ENCODE measurements at regions not wholly inside any gene's neighbourhood (a gene's known extent, or its start where the extent isn't known, plus 50 kb on each side); places are given as distances from the start of the nearest gene placed in this dataset.

DNA sequence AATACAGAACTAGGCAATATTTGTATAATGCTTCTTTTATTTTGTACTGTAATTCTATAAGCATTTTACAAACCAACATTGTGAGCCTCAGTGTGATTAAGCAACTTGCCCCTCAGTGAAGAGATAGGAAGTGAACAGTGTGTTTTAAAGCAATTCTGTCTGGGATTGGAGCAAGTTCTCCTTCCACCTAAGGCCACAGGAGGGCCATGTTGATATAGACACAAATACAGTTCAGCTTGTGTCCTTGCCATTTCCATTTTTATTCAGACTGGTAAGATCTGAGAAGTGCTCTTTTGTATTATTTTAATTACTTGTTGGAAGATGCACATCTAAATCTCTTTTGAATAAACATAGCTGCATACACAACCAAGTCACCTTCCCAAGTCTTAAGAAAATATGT is 416.3 kb upstream of the COBL start:
- DNase-seq (ENCODE audit: extremely low read depth in 1 of 2, low read depth in 1 of 2), result no peak

DNA sequence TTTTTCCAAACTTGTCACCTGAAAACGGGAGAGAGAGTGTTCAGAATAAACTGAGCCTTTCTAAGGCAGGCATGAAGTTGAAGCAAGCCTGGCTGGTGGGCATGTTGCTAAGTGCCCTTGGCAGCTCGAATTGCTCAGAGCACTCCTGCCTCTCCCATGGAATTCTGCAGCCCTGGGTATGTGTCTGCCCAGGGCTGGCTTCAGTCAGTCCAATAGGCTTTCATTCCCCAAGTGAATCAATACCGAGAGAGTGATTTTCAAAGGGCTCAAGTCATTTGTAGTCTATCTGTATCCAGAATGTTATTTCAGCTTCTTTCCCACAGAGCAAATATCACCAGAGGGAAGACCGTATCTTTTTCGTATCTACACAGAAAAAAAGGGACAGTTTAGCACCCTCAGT is 415.5 kb upstream of the COBL start:
- no peak for DNase-seq (ENCODE audit: extremely low read depth in 1 of 2, low read depth in 1 of 2)

DNA sequence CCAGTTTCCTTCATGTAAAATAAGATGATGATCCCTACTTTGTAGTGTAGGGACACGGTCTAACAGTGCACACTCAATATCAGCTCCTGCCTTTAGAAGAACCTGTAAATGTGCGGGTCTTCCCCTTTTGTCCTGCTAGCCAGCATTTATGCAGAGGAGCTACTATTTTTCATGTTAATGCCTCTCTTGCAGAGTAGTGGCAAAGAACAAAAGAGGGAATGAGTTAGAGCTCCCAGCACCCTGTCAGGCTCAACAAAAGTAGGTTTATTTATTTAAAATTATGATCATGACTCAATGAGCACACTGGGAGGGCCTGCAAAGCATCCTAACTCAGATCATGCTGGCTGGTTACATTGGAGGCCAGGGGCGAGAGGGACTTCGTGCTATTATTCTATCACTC is 414.5 kb upstream of the COBL start:
- DNase-seq (ENCODE audit: extremely low read depth in 1 of 2, low read depth in 1 of 2), result no peak

GRCh38 chr7:51727441-51727840 is 410.8 kb upstream of the COBL start:
- DNase-seq (ENCODE audit: extremely low read depth in 1 of 2, low read depth in 1 of 2), result no peak

- no peak for DNase-seq (ENCODE audit: extremely low read depth in 1 of 2, low read depth in 1 of 2)
Measured at GRCh38 chr7:51706851-51707250, 390.2 kb upstream of the COBL start.

DNA sequence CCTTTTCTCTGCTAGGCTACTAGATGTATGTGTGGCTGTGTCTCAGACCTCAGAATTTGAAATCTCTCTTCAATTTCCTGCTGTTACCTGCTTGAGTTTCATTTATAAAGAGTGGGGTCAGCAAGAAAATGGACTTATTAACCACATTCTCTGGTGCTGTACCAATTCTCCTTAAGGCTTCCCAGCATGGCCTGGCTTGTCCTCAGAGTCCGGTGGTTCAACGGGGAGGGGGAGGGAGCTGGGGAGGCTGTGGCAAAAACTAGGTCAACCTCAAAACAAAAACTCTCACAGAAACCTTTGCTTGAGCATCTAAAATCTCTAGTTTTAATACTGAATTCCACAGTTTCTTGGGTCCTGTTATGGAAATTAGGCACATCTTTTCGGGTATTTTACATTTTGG is 389.1 kb upstream of the COBL start:
- no peak for DNase-seq (ENCODE audit: extremely low read depth in 1 of 2, low read depth in 1 of 2)

DNA sequence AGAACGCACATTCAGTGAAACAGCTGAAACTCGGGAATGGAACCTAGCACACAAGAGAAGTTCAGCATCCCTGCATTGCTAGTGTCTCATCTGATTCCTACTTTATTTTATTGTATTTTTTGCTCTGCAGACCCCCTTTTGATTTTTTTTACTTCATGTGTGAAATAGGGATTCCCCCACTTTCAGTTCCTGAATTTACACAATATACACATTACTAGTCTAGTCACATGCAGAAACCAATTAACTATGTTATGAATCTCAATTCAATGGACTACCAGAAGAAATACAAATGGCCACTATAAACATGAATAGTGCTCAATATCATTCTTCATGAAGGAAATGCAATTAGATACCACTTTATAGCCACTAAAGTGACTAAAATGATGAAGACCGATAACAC is 386.1 kb upstream of the COBL start:
- no peak for DNase-seq (ENCODE audit: extremely low read depth in 1 of 2, low read depth in 1 of 2)

DNA sequence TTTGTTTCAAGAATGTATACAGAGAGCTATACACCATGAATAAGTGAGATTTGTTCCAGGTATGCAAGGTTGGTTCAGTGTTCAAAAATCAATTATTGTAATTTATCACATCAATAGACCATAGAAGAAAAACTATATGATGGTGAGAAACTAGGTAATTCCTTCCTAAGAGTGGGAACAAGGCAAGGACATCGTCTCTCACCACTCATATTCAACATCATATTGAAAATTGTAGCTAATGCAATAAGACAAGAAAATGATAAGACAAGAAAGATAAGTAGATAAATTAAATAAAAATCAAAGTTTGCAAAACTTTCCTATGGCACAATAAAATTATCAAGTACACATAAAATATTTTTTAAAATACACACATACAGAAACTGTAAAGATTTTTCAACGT is 385.3 kb upstream of the COBL start:
- DNase-seq (ENCODE audit: extremely low read depth in 1 of 2, low read depth in 1 of 2), result no peak

DNA sequence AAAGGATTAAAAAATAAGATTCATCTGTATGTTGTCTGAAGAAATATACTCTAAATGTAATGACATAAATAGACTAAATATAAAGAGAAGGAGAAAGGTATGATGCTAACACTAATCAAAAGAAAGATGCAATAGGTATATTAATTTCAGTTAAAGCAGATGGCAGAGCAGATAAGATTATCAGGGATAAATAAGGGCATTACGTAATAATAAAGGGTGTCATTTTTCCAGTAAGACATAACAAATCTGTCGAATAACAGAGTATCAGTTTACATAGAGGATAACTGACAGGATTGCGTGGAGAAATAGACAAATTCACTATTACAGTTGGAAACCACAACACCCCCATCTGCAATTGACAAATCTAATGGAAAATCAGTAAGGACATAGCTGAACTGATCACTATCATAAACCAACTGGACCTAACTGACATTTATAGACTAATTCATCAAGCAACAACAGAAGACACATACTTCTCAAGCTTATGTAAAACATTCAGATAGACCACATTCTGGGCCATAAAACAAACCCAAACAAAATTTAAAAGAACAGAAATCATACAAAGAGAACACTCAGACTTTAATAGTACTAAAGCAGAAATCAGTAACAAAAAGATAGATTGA is 384.1 kb upstream of the COBL start:
- no peak for DNase-seq (ENCODE audit: extremely low read depth in 1 of 2, low read depth in 1 of 2)

DNA sequence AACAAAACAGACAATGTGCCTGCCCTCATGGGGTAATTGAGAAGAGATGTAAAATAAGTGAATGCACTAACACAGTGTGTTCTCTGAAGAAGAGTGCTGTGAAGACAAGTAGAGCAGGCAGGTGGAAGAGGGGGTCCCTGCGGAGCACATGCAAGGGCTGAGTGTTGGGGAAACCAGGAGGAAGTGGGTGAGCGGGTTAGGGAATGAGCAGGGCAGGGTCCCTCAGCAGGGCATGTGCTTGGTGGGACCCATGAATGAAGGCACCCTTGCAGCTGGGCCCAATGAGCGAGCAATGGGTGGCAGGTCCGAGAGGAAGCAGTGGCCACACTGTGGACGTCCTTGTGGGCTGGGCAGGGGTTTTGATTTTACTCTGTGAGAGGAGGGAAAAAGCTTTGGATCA is 376.6 kb upstream of the COBL start:
- DNase-seq (ENCODE audit: extremely low read depth in 1 of 2, low read depth in 1 of 2), result no peak

- no peak for DNase-seq (ENCODE audit: extremely low read depth in 1 of 2, low read depth in 1 of 2)
Measured at GRCh38 chr7:51689547-51689946, 372.9 kb upstream of the COBL start.

GRCh38 chr7:51685794-51686193 is 369.2 kb upstream of the COBL start:
- DNase-seq (ENCODE audit: extremely low read depth in 1 of 2, low read depth in 1 of 2), result no peak

DNA sequence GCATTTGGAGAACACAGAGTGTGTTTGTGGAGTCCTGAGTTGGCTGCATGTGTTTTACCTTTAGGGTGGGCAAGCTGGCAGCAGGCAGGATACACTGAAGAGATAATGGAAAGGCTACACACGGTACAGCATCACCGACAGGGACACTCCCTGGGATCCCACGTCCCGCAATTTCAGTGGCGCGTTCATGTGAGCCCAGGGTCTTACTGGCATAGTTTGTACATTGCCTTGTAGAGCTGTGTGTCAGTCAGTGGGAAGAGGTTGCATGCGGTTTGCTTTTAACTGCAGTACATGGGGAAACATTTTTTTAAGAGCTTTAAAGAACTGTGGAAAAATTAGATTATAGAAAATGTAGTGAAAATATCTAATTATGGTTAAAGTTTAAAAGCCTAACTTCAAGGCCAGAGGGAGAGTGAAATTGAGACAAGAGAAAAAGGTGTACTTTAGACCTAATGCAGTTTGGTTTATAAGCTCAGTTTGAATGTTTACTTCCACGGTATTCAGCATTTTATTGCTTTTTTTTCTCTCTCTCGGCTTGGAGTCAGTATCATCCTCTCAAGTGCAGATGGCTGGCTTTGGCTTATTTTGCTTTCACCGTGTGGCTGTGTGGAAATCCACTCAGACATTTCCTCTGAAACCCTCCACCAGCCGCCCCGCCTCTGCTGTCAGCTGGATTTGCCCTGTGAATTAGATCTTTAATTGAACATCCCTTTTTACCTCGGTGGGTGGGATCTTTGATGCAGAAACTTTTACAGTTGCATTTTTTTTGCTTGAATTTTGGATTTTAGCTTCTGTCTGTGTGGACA is 364.2 kb upstream of the COBL start:
- no peak for DNase-seq (ENCODE audit: extremely low read depth in 1 of 2, low read depth in 1 of 2)

DNA sequence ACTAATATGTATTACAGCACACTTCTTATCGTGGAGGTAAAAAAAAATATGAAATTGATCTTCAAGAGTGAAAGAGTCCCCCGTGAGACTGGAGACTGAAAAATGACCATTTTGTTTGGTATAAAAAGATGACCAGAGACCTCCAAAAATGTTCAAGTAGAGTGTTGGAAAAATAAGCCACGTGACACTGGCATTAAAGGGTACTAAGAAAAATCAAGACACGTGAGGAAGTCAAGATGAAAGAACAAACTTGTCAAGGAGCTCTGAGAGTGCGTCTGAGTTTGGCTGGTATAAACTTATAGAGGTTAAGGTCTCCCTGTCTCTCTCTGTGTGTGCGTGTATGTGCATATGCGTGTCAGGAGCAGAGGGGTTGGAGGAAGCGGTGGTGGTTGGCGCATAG is 362.7 kb upstream of the COBL start:
- DNase-seq (ENCODE audit: extremely low read depth in 1 of 2, low read depth in 1 of 2), result no peak

GRCh38 chr7:51666751-51667150 is 350.1 kb upstream of the COBL start:
- DNase-seq (ENCODE audit: extremely low read depth in 1 of 2, low read depth in 1 of 2), result no peak

- no peak for DNase-seq (ENCODE audit: extremely low read depth in 1 of 2, low read depth in 1 of 2)
Measured at GRCh38 chr7:51666266-51666665, 349.7 kb upstream of the COBL start.

DNA sequence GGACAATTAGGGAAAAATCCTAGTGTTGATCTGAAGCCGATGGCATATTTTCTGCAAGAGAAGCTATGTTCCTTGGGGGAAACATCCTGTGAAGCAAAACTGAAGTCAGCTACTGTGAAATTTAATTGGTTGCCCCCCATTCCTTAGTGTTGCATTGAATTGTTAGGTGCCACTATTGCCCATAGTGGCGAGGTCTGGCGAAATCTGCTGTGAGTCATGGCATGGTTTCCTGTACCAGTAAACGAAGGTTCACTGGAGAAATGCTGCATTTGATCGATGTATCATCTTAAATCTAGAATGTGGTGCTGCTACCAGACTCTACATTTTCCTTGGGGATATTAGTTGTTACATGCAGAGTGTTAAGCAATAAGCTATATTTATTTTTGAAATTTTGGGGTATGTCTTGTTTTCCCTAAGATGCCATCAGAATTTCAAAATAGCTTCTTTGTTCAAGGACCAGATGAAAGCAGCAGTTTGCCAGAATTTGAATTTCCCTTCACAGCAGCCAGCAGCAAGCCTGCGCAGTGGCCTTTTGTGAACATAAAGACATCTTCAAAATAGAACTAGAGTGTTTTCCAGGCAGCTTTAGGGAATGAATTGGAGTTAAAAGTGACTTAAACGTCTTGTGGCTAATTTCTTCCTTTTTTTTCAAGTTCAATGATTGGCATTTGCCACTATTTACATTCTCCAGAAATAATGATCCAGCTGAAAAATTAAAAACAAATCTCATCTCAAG is 348.6 kb upstream of the COBL start:
- no peak for DNase-seq (ENCODE audit: extremely low read depth in 1 of 2, low read depth in 1 of 2)

GRCh38 chr7:51660516-51660915 is 343.9 kb upstream of the COBL start:
- DNase-seq (ENCODE audit: extremely low read depth in 1 of 2, low read depth in 1 of 2), result no peak

DNA sequence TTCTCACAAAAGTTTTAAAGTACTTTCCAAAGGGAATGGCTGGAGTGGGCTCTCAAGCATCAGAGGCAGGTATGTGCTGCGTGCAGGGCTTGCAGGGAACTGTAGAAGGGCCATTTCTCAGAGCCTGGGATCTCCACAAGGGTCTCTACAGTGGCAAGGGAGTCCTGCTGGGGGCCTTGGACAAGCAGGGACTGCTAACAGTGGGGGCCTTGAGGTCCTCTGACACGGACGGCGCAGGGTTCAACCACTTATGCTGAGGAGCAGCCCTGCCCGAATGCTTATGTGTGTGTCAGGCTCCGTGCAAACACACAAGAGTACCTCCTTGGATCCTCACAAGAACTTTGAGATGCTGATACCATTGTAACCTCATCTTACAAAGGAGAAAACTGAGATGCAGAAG is 342.1 kb upstream of the COBL start:
- no peak for DNase-seq (ENCODE audit: extremely low read depth in 1 of 2, low read depth in 1 of 2)

DNA sequence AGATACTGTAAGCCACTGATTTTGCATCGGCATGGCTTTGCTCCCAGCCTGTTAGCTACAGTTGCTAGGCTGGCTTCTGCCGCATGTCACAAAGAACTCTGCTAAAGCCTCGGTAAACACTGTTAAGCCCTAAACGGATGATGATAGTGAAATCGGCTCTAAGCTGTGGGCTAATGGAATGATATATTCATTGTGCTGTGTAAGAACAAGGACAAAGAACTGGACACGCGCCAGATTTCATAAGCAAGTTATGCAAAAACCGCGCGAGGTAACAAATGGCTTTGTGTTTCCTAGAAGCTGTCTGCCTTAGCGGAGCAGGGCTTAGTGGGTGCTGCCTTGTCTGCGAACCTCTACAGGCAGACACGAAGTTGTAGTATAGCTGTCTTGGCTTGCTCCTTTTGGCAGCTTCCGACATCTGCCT is 331.3 kb upstream of the COBL start:
- DNase-seq (ENCODE audit: extremely low read depth in 1 of 2, low read depth in 1 of 2), result no peak

- DNase-seq (ENCODE audit: extremely low read depth in 1 of 2, low read depth in 1 of 2), result no peak
Measured at GRCh38 chr7:51647486-51647885, 330.9 kb upstream of the COBL start.

DNA sequence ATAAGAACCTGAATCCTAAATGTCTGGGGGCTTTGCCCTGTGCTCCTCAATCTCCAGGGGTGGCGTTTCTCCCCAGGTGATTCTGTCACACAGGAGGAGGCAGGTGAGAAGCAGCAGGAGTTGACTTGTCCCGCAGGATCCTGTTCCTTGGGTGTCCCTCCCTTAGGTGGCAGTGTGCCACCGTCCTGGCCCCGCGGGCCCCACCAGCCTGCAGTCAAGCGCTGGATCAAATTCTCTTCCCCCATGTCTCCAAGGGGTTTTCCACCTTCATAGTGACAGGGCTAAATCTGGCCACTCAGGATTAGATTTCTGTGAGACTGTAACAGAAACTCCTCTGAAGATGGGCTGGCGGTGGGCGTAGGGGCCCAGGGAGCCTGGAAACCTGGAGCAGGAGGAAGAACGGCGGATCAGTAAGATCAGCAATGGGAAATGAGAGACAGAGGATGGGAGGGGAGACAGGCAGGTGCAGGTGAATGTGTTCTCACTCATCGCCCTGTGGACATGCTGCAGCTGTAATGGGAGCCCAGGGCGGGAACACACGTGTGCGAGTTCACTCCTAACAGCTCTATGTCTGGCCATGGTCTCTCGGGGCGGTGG is 329.2 kb upstream of the COBL start:
- no peak for DNase-seq (ENCODE audit: extremely low read depth in 1 of 2, low read depth in 1 of 2)
